ENCODE measurements at regions not wholly inside any gene's neighbourhood (a gene's known extent, or its start where the extent isn't known, plus 50 kb on each side); places are given as distances from the start of the nearest gene placed in this dataset.
A peak's percentile ranks its signal among the peaks of the same experiment; 100 is the strongest.

DNA sequence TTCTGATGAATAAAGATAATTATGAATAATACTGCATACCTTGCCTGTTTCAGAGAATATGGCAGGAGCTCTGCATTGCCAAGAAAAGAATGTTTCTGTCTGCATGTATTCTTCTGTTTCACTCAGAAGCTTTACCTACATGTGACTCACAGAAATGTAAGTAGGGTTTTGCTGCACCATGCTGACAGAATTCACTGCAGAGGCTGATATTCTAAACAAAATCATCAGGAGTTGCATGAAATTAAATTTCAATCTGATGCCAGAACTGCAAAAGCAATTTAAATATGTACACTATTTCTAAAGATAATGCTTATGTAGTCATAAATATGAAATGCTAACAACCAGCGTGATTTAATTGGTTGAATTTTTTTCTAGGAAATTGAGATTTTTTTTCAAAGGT, 332.8 kb upstream of the FSHR start:
- DNase-seq: no peak

DNA sequence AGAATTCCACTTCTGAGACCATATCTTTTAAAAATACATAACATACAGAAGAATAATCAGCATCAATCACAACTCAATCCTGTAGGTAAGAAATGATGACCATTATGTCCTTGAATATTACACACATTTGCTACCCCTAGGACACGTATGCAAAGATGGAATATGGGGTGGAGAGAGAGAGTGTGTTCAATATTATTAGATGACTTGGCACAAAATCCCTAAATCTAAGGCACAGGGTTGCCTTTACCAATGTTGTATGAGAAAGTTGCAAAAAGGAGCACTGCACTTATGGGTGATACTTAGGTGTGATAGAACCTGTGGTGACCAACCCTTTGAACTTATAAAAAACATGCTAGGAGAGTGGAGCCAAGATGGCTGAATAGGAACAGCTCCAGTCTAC, 326.2 kb upstream of the FSHR start:
- no peak for DNase-seq

DNA sequence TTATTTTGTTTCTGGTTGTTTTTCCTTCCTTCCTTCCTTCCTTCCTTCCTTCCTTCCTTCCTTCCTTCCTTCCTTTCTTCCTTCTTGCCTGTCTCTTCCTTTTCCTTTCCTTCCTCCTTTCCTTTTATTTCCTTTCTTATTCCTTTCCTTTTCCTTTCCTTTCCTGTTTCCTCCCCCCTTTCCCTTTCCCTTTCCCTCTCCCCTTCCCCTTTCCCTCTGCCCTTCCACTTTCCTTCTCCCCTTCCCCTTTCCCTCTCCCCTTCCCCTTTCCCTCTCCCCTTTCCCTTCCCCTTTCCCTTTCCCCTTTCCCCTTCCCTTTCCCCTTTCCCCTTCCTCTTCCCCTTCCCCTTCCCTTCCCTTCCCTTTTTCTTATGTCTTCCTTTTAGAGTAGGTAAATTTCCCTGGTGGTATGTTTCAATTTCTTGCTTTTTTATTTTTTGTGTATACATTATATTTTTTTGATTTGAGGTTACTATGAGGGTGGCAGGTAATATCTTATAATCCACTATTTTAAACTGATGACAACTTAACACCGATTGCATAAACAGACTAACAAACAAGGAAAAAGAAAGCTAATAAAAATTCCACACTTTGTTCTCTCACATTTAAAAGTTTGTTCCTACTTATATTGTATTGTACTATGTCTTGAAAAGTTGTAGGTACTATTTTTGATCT, 311.0 kb upstream of the FSHR start:
- DNase-seq: no peak

DNA sequence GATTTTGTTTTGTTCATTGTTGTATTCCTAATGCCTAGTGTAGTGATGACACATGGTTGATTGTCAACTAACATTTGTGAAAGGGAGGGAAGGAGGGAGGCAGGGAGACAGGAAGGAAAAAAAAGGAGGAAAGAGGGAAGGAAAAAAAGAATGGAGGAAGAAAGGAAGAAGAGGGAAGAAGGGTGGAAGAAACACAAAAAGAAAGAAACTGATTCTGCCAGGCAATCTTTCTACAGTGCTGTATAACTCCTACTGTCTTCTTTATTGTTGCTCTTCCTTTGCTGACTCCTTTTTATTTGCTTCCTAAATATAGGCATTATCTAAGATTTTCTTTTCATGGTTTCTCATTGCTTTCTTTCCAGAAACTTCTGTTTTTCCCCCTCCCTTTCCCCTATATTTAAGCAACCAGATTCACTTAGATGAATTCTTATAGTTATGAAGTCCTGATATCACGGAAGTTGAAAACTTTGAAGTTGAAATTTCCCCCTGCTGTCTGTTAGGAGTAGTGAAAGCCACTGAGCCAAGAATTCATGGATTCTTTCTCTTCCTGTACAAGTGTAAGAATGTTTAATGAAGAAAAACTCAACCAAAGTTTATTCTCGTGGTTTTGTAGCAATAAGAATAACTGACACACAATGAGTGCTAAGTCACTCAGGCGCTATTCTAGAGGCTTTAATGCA, 305.1 kb upstream of the FSHR start:
- no peak for DNase-seq

DNA sequence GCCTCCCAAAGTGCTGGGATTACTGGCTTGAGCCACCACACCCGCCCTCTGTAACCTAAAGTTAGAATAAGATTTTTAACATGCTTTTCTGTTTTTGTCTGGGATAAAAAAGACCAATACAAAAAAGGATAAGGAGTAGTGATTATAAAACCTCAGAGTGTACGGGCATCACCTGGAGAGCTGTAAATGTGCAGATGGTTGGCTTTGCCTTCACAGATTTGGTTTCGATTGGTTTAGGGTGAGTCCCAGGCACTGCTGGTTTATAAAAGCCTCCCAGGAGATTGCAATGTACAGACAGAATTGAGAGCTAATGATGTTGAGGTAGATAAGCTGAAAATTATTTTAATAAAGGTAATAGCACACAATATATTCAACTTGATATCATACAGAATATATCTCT, 289.7 kb upstream of the FSHR start:
- no peak for DNase-seq

DNA sequence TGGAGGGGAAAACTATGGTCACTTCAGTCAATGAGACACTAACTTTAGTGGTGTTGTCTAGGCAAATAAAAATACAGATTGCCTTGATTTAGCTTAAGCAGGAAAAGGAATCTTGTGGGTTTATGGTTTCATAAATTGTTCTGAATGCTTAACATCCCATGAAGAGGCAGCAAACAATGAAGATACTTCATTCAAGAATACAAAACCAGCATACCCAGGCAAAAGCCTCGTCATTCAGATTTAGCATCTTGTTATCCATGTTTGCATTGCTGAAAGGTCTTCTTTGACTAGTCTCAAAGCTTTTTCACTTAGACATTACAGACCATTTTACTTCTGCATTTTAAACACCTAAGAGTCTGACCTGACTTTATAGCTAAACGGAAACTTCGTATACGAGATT, 272.7 kb upstream of the FSHR start:
- no peak for DNase-seq

DNA sequence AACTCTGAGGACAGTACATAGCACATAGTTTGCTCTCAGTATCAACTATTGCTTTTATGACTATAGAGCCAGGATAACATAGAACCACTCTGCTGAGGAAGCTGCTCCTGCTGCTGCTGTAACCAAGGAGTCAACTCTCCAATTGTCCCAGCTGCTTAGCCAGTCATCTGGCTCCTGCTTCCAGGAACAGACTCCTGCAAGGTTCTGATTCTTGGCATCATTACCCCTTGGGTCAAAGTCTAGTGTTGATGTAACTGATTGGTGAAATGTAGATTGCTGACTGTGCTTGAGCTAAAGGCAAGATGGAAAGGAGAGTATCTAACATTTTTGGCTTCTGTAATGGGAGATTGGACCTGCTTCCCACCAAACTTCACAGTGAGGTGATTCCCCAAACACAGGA, 261.9 kb upstream of the FSHR start:
- no peak for DNase-seq

DNA sequence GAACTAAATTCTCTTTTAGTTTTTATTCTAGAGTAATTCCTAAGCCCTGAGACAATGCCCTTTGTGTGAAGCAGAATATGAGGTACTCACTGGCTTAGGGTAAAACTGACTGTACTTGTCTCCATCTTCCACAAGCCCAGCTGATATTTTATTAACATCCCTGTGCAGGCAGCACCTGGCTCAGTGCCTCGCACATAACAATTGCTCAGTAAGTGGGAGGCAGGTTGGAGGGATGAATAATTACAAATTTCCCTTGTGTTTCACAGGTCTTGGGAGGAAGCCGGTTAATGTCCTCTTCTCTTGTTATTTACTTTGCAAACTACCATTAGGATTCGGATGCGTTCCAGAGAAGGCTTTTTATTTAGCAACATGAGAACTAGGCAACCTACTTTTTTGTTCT, 249.8 kb upstream of the FSHR start:
- peak; percentile 5 for DNase-seq

DNA sequence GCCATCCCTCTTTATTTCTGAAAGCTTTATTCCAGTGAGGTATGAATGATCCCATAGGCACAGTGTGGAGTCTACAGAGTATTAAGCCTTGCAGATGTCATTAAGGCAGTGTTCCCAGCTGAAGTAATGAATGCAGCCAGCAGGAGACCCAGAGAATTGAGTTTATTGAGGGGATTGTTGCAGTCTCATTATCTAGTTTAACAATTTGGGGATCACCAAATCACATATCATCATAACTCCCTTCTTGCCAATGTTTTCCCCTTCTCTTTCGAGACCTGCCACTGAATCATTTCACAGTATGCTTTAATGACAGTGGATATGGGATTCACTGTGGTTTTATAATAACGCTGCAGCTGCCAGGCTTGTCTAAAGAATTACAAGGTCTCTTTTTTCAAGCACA, 249.3 kb upstream of the FSHR start:
- no peak for DNase-seq

DNA sequence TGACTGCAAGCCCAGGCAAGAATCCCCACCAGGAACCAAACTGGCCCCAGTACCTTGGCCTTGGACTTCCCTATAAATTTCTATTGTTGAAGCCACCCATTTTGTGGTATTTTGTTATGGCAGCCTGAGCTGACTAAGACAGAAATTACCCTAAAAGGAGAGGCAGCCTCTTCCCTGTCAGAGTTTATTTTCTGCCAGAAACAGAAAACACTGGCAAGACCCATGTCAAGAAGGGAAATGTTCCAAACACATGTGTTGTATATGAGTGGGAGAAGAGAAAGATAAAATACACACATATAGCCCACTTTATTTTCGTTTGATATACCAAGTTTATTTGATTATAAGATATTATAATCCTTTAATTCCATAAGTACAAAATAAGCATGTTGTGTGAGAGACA, 225.1 kb upstream of the FSHR start:
- no peak for DNase-seq

DNA sequence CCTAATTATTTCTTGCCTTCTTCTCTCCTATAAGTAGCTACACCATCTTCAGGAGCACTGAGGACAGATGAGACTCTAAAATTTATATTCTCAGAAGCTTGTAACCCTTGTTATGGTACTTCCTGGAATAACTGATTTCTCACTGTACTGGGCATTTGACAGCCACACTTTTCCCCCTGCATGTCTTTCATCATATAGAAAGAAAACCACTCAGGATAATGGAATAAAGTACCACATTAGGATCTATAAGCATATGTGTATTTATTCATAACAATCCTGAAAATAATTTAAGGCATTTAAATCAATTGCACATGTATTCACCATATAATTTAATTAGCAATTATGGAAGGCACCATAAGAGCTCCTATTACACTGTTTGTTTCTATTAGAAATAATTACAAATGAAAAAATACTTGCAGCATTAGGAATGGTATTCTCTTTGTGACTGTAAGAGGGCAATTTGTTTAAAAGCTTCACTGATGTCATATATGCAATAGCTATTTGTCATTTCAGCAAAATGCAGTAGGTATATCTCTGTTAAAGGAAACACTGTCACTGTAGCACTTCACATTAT, 216.9 kb upstream of the FSHR start:
- no peak for DNase-seq

DNA sequence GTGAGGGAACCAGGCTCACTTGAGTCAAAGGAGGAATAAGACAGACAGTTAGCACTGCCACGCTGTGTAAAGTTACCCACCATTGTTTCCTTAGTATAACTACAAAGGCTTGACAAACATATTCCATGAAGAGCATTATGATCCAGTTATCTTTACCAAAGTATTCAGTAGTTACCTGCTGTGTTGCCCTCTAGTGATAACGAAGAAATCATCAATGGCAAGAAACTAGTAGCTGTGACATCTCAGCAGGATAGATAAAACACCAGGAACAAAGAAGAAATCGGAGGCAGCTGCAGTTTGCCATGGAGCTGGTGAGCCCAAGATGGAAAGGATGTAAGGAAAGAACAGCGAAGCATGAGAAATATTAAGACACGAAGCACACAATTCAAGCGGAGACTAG, 215.3 kb upstream of the FSHR start:
- no peak for DNase-seq

DNA sequence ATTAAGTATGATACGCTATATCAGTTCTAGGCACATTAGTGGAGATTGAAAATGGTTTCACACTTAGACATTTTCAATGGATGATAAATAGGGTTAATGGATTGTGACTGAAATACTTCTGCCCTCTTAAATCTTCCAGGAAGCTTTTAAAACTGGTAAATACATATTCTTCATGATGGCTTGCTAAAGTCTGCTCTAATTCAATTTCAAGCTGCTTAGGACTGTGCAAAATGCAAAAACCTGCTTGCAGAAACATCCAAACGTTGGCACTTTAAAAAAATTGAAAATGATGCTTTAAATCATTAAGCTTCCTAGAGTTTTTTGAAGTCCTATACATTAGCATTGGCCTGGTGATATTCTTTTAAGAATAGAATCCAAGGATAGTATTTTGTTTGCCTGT, 214.8 kb upstream of the FSHR start:
- no peak for DNase-seq

DNA sequence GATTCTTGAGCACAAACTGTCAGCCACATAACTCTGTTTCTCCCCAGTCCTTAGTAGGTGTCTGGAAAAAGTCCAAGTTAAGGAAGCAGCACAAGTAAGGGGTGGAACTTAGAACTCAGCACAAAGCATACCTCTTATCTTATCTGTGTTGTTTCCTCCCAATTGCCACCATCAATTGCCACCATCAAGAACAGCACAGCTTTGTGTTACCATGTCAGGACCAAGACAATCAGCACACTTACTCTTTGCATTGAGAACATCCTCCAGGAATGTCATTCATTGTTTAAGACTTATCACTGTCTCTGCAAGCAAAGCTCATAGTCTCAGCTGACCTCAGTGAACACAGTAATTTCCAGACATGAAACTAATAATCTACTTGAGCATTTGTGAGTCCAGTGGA, 212.7 kb upstream of the FSHR start:
- no peak for DNase-seq

DNA sequence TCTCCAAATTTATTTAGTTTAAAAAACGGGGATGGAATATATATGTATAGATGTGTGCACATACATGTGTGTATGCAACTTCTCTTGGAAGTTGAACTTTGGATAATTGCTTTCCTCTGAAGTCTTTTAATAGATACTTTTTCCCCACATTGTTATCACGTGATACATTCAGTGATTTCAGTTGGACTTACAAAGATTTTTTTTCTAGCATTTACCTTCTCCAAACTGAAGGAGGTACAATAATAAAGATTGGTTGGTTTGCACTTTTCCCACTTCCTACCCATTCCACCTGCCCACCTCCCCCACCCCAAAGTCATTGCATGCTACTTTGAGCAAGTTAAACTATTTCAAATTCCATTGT, 206.1 kb upstream of the FSHR start:
- DNase-seq: no peak

DNA sequence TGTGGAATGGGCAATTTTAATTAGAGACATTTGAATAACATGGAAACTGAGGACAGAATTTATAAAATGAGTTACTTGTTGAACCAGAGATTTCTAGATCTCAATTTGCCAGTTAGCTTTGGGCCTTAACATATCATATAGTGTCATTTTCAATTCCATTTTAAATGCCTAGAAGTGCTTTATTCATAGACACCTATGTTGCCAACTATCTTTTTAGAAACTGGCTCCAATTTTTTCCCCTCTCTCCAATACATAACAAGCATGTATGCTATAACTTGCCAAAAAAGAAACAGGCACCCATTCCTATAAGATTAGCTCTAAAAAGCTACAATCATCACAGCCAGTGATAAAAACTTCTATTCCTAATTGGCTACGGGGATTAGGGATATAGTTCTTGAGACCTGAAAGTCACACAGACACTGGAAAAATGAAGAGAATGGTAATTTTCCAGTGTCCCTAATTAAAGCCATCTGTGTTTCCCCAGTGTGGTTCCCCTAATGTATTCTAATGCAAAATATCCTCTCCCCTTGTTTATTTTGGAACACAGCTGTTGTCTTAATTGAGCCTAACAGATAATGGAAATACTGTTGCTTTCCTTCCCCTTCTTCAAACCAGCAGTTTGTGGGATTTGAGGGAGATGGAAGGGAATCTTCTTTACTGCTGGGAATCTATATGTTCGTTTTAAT, 205.5 kb upstream of the FSHR start:
- peak; percentile 26 for DNase-seq

DNA sequence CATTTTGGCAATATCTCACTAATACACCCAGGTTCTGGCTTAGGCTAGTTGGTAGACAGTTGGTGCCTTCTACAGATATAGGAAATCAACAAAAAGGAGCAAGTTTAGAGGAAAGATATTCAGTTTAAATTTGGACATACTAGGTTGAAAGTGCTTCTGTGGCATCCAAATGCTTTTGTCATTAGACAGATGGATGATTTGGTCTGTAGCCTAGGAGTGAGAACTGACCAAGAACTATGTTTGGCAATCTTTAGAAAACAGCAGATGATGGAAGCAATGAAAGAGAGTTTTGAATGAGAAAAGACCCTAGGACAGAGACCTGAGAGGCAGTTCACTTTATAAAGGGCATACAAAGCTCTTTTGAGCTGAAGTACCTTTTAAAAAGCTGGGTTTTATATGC, 201.3 kb upstream of the FSHR start:
- no peak for DNase-seq

DNA sequence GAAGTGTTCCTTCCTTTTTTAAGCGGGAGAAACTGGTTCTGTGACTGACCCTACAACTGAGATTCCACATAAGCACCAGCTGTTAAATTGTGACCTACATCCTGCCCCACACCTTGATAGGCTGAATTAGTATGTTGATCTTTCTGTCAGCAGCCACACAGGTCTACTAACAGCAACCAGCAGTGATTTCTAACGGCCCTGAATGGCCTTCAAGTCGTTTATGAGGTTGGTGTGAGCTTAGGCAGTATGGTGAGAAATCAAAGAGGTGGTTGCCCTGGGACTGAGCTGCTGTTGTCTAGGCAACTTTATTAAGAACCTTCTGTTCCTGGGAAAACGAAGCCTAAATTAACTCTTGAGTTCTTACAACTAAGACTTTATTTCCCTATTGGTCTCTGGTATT, 197.2 kb upstream of the FSHR start:
- no peak for DNase-seq

DNA sequence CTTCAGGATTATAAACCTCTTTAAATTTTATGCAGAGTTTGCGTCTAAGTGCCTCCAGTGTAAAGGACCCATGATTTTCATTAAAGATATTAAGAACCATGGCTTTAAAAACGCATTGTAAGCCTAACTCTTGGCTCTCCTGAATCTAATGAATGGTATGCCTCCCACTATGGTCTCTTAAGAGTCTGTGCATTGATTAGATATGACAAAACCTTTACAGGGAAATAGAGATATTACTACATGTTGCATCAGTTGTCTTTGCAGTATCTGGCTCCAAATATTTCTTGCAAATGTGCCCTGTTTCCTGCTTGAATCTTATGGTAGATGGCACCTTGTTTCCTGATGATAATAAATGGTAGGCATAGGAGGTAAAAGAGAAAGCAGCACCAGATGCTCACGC, 189.3 kb upstream of the FSHR start:
- DNase-seq: no peak

DNA sequence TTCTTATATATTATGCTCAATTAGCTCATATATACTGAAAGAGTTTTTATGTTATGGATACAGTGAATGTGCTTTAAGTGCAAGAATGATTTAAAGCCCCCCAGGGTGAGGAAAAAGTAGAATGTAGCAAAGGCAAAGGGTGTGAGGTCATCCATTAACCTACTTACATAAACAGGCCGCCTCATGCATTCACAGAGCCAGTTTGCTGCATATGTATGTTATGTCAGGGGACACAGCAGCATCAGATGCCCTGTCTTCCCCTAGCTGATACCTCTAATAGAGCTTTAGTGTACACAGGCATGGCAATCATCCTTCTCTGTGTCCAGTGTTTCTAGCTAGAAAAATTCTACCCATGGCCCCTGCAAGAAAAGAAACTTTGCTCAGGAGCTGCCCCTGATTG, 187.8 kb upstream of the FSHR start:
- DNase-seq: no peak

DNA sequence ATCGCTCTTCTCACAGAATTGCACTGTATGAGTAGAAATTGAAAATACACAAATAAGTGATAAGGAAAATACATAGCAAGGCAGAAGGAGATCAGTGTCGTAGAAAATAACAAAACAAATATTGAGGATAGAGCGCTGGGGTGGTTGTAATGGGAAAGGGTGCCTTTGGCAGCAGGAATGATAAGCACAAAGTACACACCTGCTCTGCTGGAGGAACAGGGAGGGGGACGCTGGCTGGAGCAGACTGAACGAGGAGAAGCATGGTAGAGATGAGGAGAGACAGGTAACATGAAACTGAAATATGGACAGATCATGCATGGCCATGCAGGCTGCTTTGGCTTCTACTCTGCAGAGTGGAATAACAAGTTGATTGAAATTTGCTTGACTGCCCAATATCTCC, 181.2 kb upstream of the FSHR start:
- no peak for DNase-seq

DNA sequence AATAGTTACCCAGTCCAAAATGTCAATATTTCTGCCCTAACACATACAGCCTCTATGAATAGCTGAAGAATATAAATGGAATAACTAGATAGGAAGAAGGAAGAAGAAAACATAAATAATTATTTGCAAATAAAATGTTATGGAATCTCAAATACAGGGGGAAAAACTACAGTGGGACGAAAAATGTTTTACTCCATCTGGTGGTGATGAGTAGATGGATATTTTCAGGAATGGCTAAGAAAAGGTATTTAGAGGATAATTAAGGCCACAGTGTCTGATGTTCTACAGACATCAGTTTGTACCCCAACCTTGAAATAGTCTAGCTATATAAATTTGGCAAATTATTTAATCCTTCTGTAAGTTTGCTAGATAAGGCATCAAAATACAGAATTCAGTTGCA, 178.1 kb upstream of the FSHR start:
- DNase-seq: no peak

DNA sequence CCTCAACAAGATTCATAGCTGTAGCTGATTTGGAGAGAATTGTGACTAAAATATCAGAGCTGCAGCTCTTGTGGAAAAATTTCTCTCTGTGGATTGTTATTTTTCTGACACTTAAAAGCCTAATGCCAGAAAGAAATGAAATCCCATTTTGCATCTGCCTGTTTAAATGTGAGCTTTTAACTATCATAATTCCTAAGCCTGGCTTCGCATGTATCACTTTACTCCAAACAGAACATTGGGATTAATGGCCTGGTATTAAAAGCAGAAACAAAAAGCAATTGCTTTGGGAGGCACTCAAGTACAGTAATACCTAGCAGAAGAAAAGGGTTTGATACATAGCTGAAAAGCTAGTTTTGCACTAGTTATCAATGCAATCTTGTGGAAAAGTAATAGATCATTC, 164.2 kb upstream of the FSHR start:
- DNase-seq: no peak

DNA sequence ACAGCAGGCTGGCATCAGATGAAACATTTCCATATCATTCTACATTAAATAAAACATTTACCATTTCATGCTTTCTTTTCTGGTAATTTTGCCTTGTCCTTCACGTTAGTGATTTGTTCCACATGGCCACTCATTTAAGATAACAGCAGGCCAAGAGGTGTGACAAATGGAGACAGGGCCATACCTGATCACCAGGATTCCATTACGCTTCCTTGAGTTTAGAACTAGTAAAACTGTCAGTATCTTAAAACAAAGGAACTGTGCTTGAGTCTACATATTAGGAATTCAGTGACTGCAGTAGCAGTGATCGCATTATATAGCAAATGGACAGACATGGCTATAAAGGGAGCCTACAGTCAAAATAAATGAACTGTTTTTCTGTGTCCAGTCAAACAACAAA, 155.1 kb upstream of the FSHR start:
- no peak for DNase-seq

Measured in tongue (tissue), 1 donor.